ENCODE measurements at regions not wholly inside any gene's neighbourhood (a gene's known extent, or its start where the extent isn't known, plus 50 kb on each side); places are given as distances from the start of the nearest gene placed in this dataset.

DNA sequence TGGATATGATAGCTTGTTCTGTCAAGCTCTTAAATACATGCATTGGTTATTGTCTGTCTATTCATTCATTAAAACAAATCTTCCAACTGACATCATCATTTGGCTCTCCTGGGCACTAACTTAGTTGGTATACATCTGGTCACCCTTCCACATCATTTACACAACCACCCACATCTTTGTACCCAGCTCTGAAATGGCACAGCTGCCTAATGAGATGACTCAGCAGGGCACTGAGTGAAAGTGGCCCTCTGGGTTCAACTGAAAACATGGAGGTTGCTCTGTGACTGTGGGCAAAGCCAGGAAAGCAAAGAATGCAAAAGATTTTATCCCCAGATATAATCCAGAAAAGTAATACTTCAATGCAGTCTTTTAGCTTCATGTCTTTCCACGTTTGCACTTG is 234.0 kb upstream of the MAP2 start:
- no peak for TF ChIP-seq POLR2A (IDR thresholded peaks at IDR 0.05)
- TF ChIP-seq, protein P1, sequence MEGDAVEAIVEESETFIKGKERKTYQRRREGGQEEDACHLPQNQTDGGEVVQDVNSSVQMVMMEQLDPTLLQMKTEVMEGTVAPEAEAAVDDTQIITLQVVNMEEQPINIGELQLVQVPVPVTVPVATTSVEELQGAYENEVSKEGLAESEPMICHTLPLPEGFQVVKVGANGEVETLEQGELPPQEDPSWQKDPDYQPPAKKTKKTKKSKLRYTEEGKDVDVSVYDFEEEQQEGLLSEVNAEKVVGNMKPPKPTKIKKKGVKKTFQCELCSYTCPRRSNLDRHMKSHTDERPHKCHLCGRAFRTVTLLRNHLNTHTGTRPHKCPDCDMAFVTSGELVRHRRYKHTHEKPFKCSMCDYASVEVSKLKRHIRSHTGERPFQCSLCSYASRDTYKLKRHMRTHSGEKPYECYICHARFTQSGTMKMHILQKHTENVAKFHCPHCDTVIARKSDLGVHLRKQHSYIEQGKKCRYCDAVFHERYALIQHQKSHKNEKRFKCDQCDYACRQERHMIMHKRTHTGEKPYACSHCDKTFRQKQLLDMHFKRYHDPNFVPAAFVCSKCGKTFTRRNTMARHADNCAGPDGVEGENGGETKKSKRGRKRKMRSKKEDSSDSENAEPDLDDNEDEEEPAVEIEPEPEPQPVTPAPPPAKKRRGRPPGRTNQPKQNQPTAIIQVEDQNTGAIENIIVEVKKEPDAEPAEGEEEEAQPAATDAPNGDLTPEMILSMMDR (IDR thresholded peaks at IDR 0.05): no peak

All from esophagus squamous epithelium (tissue), 4 donors.